Skeletal muscle satellite cell (primary cell): ENCODE measurements at regions not wholly inside any gene's neighbourhood (a gene's known extent, or its start where the extent isn't known, plus 50 kb on each side); places are given as distances from the start of the nearest gene placed in this dataset.
"Not testable (repeated sequence)": the region's sequence is repeated elsewhere in the genome, so short reads cannot be mapped to it uniquely, and the experiment has no call there.

Experiments
- H3K27me3 ChIP-seq: 2 replicates; pipeline ENCODE4 v1.7.0; 2013; ENCODE audit warnings: low read length; ENCODE audit not compliant: control insufficient read depth, insufficient read depth
- H3K36me3 ChIP-seq: 2 replicates; pipeline ENCODE4 v1.7.0; 2013; ENCODE audit warnings: mild to moderate bottlenecking, control low read depth, low read length; ENCODE audit not compliant: insufficient read depth
- H3K4me1 ChIP-seq: 2 replicates; pipeline ENCODE4 v1.7.0; 2013; ENCODE audit warnings: low read length; ENCODE audit not compliant: control insufficient read depth, insufficient read depth
- H3K4me2 ChIP-seq: 2 replicates; pipeline ENCODE4 v1.7.0; 2013; ENCODE audit warnings: mild to moderate bottlenecking, low read length
- H3K4me3 ChIP-seq: 2 replicates; pipeline ENCODE4 v1.7.0; 2013; ENCODE audit warnings: low read length
- H3K9ac ChIP-seq: 2 replicates; pipeline ENCODE4 v1.7.0; 2013; ENCODE audit warnings: mild to moderate bottlenecking, low read depth, low read length, moderate library complexity
- H3K9me3 ChIP-seq: replicated peaks from 2 replicates; pipeline ENCODE4 v1.7.0; 2013; ENCODE audit warnings: mild to moderate bottlenecking, control low read depth, low read length

DNA sequence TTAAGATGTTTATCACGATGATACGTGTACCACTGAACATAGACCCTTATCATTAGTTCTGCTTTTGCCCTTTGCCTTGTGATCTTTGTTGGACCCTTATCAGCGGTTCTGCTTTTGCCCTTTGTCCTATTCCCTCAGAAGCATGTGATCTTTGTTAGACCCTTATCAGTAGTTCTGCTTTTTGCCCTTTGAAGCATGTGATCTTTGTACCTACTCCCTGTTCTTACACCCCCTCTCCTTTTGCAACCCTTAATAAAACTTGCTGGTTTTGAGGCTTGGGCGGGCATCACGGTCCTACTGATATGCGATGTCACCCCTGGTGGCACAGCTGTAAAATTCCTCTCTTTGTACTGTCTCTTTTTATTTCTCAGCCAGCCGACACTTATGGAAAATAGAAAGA is 117.0 kb downstream of the SDHAF3 start:
- H3K4me2 ChIP-seq, H3K9ac ChIP-seq, H3K4me1 ChIP-seq, H3K36me3 ChIP-seq, H3K4me3 ChIP-seq, H3K27me3 ChIP-seq, H3K9me3 ChIP-seq: not testable (repeated sequence)

DNA sequence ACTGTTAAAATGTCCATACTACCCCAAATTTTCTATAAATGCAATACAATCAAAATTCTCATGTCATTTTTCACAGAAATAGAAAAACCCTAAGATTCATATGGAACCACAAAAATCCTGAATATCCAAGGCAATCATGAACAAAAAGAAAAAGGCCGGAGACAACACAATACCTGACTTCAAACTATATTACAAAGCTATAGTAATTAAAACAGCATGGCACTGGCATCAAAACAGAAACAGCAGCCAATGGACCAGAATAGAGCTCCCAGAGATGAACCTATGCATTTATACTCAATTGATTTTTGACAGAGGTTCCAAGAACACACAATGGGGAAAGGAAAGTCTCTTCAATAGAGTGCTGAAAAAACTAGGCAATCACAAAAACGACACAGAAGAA is 128.8 kb downstream of the SDHAF3 start:
- no peaks in the 10 kb centered on the region for H3K9me3 ChIP-seq
- H3K9ac ChIP-seq = no peak overlapping the region
- H3K27me3 ChIP-seq = no peaks in the 10 kb centered on the region
- no peaks in the 10 kb centered on the region for H3K36me3 ChIP-seq
- no peak overlapping the region for H3K4me2 ChIP-seq
- no peak overlapping the region for H3K4me3 ChIP-seq
- no peaks in the 10 kb centered on the region for H3K4me1 ChIP-seq

DNA sequence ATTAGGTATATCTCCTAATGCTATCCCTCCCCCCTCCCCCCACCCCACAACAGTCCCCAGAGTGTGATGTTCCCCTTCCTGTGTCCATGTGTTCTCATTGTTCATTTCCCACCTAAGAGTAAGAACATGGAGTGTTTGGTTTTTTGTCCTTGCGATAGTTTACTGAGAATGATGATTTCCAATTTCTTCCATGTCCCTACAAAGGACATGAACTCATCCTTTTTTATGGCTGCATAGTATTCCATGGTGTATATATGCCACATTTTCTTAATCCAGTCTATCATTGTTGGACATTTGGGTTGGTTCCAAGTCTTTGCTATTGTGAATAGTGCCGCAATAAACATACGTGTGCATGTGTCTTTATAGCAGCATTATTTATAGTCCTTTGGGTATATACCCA is 140.7 kb downstream of the SDHAF3 start:
- H3K36me3 ChIP-seq, H3K4me3 ChIP-seq, H3K4me1 ChIP-seq, H3K9ac ChIP-seq, H3K9me3 ChIP-seq, H3K4me2 ChIP-seq, H3K27me3 ChIP-seq: not testable (repeated sequence)

GRCh38 chr7:97269741-97270140 is 152.2 kb downstream of the SDHAF3 start:
- no peaks in the 10 kb centered on the region for H3K9me3 ChIP-seq
- peak overlapping the region; percentile 57 for H3K9ac ChIP-seq
- H3K27me3 ChIP-seq = no peaks in the 10 kb centered on the region
- H3K4me2 ChIP-seq = peak overlapping the region; percentile 26
- no peaks in the 10 kb centered on the region for H3K36me3 ChIP-seq
- no peak overlapping the region for H3K4me3 ChIP-seq
- peaks cover 21% of the 10 kb centered on the region for H3K4me1 ChIP-seq

GRCh38 chr7:97270280-97270679 is 152.8 kb downstream of the SDHAF3 start:
- peak overlapping the region; percentile 57 for H3K9ac ChIP-seq
- H3K27me3 ChIP-seq = no peaks in the 10 kb centered on the region
- H3K9me3 ChIP-seq = no peaks in the 10 kb centered on the region
- H3K4me2 ChIP-seq = peak overlapping the region; percentile 15
- H3K4me1 ChIP-seq = peaks cover 21% of the 10 kb centered on the region
- H3K36me3 ChIP-seq = no peaks in the 10 kb centered on the region
- H3K4me3 ChIP-seq = no peak overlapping the region

GRCh38 chr7:97271619-97272018 is 154.1 kb downstream of the SDHAF3 start:
- no peaks in the 10 kb centered on the region for H3K36me3 ChIP-seq
- H3K4me1 ChIP-seq = peaks cover 21% of the 10 kb centered on the region
- no peak overlapping the region for H3K4me2 ChIP-seq
- no peak overlapping the region for H3K9ac ChIP-seq
- no peaks in the 10 kb centered on the region for H3K9me3 ChIP-seq
- H3K27me3 ChIP-seq = no peaks in the 10 kb centered on the region
- H3K4me3 ChIP-seq = no peak overlapping the region

GRCh38 chr7:97272237-97272975 is 154.9 kb downstream of the SDHAF3 start:
- H3K9ac ChIP-seq = no peak overlapping the region
- no peaks in the 10 kb centered on the region for H3K36me3 ChIP-seq
- H3K4me3 ChIP-seq = no peak overlapping the region
- no peaks in the 10 kb centered on the region for H3K27me3 ChIP-seq
- no peak overlapping the region for H3K4me2 ChIP-seq
- no peaks in the 10 kb centered on the region for H3K9me3 ChIP-seq
- peaks cover 21% of the 10 kb centered on the region for H3K4me1 ChIP-seq

DNA sequence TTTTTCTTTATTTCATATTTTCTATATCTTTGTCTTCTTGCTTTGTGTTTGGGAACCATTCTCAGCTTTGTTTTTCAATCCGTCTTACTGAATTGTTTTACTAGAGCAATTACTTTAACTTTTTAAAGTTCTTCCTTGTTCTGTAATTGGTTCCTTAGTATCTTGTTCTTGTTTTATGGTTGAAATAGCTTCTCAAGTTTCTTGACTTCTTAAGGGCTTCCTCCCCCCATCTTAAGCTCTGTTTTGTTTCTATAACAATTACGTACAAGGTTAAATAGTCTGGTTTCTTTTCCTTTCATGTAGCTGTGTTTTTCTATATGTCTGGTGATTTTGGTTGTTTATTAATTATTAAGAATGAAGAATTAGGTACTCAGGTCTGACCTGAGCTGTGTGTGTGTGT is 158.0 kb downstream of the SDHAF3 start:
- Histone ChIP-seq H3K4me3 (no peak overlapping the region), H3K9ac (no peak overlapping the region), H3K27me3 (no peaks in the 10 kb centered on the region), H3K4me2 (no peak overlapping the region), H3K4me1 (peaks cover 5% of the 10 kb centered on the region), H3K36me3 (no peaks in the 10 kb centered on the region), H3K9me3 (no peaks in the 10 kb centered on the region)

- Histone ChIP-seq H3K36me3 (no peaks in the 10 kb centered on the region), H3K27me3 (no peaks in the 10 kb centered on the region), H3K9me3 (no peaks in the 10 kb centered on the region), H3K4me3 (no peak overlapping the region), H3K4me1 (no peaks in the 10 kb centered on the region), H3K9ac (no peak overlapping the region), H3K4me2 (no peak overlapping the region)
Observed at GRCh38 chr7:97280950-97281349, 163.5 kb downstream of the SDHAF3 start.

DNA sequence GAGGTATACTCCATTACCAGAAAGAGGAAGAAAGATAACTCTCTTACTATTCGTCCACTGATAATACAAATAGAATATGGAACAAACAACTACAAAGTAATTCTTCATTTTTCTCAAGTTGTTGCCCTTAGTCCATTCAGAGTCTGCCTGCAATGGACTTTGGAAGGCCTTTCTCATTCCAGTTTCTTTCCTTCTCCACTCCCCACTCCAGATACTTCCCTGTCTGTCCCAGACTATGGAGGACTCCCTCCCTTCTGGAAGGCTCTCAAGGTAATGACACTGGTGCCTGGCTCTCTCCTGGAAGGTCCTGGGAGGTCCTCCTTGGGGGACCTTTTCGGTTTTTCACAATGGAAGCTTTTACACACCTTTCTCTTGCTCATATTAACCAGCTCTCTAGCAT is 167.8 kb downstream of the SDHAF3 start:
- no peak overlapping the region for H3K4me3 ChIP-seq
- no peaks in the 10 kb centered on the region for H3K36me3 ChIP-seq
- no peak overlapping the region for H3K9ac ChIP-seq
- H3K4me1 ChIP-seq = no peaks in the 10 kb centered on the region
- no peaks in the 10 kb centered on the region for H3K9me3 ChIP-seq
- H3K4me2 ChIP-seq = no peak overlapping the region
- no peaks in the 10 kb centered on the region for H3K27me3 ChIP-seq

GRCh38 chr7:97293031-97293430 is 175.5 kb downstream of the SDHAF3 start:
- no peaks in the 10 kb centered on the region for H3K27me3 ChIP-seq
- peaks cover 3% of the 10 kb centered on the region for H3K4me1 ChIP-seq
- no peak overlapping the region for H3K4me3 ChIP-seq
- H3K9ac ChIP-seq = no peak overlapping the region
- no peaks in the 10 kb centered on the region for H3K36me3 ChIP-seq
- H3K9me3 ChIP-seq = no peaks in the 10 kb centered on the region
- no peak overlapping the region for H3K4me2 ChIP-seq

DNA sequence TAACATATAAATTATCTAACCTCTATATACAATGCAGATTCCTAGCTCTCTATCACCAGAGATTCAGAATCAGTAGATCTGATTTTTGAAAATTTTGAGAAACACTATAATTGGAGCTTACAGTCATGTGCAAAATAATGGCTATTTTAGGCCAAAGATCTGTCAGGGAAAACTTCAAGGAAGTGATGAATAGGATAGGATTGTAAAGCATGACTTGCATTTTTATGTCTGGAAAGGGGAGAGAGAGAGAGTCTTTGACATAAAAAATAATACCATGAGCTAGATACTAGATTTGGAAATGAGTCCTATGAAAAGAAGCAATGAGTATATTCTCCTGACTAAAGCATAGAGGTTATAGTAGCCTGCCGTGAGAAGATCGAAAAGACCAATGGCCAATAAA is 181.1 kb downstream of the SDHAF3 start:
- H3K4me3 ChIP-seq = no peak overlapping the region
- no peaks in the 10 kb centered on the region for H3K9me3 ChIP-seq

More for the DNA sequence above, 181.1 kb downstream of the SDHAF3 start:
- Histone ChIP-seq H3K27me3 (no peaks in the 10 kb centered on the region), H3K4me1 (peaks cover 18% of the 10 kb centered on the region), H3K4me2 (no peak overlapping the region), H3K36me3 (no peaks in the 10 kb centered on the region), H3K9ac (no peak overlapping the region)
